Duodenal mucosa (tissue), 2 donors: ENCODE measurements at regions not wholly inside any gene's neighbourhood (a gene's known extent, or its start where the extent isn't known, plus 50 kb on each side); places are given as distances from the start of the nearest gene placed in this dataset.
"Not testable (repeated sequence)": the region's sequence is repeated elsewhere in the genome, so short reads cannot be mapped to it uniquely, and the experiment has no call there.

Source experiments
- H3K27ac ChIP-seq: one replicate; pipeline ENCODE4 v1.7.0; 2013; ENCODE audit warnings: low read depth, low read length
- H3K27me3 ChIP-seq, 2 donors: one replicate each; pipeline ENCODE4 v1.7.0; 2013; ENCODE audit warnings: low read length in 2 of 2, control low read depth in 1 of 2; ENCODE audit not compliant: insufficient read depth in 2 of 2, control insufficient read depth in 1 of 2
- H3K36me3 ChIP-seq, 2 donors: one replicate each; pipeline ENCODE4 v1.7.0; 2013; ENCODE audit warnings: low read length in 2 of 2, control low read depth in 1 of 2; ENCODE audit not compliant: insufficient read depth in 2 of 2, control insufficient read depth in 1 of 2
- H3K4me1 ChIP-seq, 2 donors: one replicate each; pipeline ENCODE4 v1.7.0; 2013; ENCODE audit warnings: low read length in 2 of 2, control low read depth in 1 of 2; ENCODE audit not compliant: insufficient read depth in 2 of 2, control insufficient read depth in 1 of 2
- H3K4me3 ChIP-seq, 2 donors: one replicate each; pipeline ENCODE4 v1.7.0; 2013; ENCODE audit warnings: low read length in 2 of 2, low read depth in 1 of 2
- H3K9ac ChIP-seq, 2 donors: one replicate each; pipeline ENCODE4 v1.7.0; 2013; ENCODE audit warnings: low read length in 2 of 2, low read depth in 1 of 2
- H3K9me3 ChIP-seq, 2 donors: one replicate each; pipeline ENCODE4 v1.7.0; 2013; ENCODE audit warnings: low read length in 2 of 2, control low read depth in 1 of 2; ENCODE audit not compliant: control insufficient read depth in 1 of 2

DNA sequence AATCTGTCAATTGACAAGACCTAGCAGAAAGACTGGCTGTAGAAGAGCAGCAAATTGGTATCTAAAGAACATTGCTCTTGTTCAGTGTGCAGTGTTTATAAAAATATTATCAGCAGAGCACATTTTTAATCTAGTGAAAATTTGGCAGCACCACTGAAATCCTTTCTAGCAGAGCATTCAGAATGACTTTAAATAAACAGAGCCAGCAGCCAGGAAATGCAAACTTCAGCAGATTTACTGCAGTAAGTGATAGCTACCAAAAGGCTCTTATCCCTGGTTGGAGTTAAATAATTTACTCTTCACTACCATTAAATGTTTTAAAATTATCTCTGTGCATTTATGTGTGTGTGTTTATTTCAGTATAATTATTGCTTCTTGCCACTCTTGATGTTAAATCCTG lies 590.9 kb upstream of the CITED2 start:
- H3K36me3 ChIP-seq, result no peaks in the 10 kb centered on the region
- H3K4me1 ChIP-seq, result no peaks in the 10 kb centered on the region
- H3K9me3 ChIP-seq, result no peaks in the 10 kb centered on the region
- no peaks in the 10 kb centered on the region for H3K27me3 ChIP-seq
- H3K4me3 ChIP-seq, result no peak overlapping the region
- H3K9ac ChIP-seq, result no peak overlapping the region
- no peak overlapping the region for H3K27ac ChIP-seq

DNA sequence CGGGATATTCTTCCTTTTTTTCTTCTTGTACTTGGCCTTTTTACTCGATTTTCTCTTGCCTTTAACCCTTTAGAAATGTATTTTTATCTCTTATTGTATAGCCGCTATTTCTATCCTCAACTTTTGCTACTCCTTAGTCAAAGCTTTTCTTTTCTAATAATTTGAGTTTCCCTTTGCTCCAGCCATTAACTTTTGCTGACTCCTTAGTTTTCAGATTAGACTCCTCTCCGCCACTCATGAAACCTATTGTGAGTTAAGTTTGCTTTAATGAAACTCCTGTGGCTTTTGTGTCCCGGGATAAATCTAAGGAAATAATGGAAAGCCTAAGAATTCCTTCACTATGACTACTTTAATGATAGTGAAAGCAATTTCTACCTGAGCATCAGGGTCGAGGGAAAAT lies 590.3 kb upstream of the CITED2 start:
- H3K9me3 ChIP-seq, result no peaks in the 10 kb centered on the region
- no peak overlapping the region for H3K4me3 ChIP-seq
- H3K27me3 ChIP-seq, result no peaks in the 10 kb centered on the region
- no peaks in the 10 kb centered on the region for H3K36me3 ChIP-seq
- no peaks in the 10 kb centered on the region for H3K4me1 ChIP-seq
- no peak overlapping the region for H3K9ac ChIP-seq
- H3K27ac ChIP-seq, result no peak overlapping the region

DNA sequence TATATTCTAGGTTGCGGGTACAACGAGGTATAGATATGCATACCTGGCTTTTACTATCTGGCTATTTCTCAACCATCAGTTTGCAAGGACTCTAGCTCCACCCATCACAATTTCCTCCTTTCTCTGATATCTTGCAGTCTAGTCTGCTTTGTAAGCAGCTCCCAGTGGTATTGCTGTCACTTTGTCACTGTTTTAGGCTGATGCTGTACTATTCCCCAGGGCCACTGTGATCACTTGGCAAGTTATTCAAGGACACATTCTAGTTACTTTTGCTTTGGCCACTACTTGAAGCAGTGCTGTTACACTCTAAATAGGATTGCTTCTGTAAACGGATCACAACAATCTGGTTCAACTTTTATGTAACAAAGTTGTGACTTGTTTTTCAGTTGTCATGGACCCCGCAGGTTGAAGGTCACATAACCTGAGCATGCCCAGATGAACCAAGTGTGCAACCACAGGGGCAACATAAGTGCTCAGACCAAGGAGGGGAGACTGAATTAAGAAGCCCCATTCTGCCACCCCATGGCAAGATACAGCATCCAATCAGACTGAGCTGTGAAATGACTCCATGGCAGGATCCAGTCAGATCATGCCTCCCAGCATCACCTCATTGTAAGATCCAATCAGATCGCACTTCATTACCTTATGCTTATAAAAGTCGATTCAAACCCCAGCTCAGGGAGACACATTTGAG lies 588.4 kb upstream of the CITED2 start:
- Histone ChIP-seq H3K27me3 (no peaks in the 10 kb centered on the region), H3K4me3 (no peak overlapping the region), H3K9ac (no peak overlapping the region), H3K9me3 (no peaks in the 10 kb centered on the region), H3K27ac (no peak overlapping the region), H3K36me3 (no peaks in the 10 kb centered on the region), H3K4me1 (no peaks in the 10 kb centered on the region)

DNA sequence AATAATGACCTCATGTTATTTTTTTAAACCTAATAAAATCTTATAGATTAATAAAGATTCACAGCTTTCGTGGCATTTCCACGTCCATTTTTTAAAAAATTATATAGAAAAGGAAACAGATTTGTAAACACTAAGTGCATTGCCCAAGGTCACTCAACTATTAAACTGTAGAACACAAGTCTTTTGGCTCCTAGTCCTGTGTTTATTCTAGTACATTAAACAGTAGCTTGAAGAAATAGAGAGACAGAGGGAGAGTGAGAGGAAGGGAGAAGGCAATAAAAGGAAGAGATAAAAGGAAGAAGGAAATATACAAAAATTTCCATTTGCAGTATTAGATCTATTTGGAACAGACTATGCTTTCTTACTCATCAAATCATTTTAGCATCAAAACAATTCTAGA lies 586.7 kb upstream of the CITED2 start:
- Histone ChIP-seq H3K9ac (no peak overlapping the region), H3K27me3 (no peaks in the 10 kb centered on the region), H3K4me1 (no peaks in the 10 kb centered on the region), H3K36me3 (no peaks in the 10 kb centered on the region), H3K27ac (no peak overlapping the region), H3K4me3 (no peak overlapping the region), H3K9me3 (no peaks in the 10 kb centered on the region)

DNA sequence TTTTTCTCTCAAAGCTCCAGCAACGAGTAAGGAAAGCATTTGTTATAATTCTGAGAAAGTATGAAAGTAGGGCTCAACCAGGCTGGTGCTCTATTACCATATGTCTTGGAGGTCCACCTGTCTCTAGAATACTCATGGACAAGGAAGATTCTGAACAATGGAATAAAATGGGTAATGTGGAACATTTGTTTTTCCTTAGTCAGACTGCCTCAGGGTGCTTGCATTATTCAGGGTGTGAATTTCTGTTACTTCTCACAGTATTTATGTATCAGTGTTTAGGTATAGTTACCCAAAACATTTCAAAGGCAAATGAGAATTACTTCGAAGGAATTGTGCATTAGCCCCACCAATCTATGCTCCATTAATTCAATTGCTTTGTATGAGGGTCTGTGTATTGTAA lies 586.2 kb upstream of the CITED2 start:
- no peaks in the 10 kb centered on the region for H3K4me1 ChIP-seq
- H3K27ac ChIP-seq, result no peak overlapping the region
- H3K9me3 ChIP-seq, result no peaks in the 10 kb centered on the region
- no peaks in the 10 kb centered on the region for H3K27me3 ChIP-seq
- no peak overlapping the region for H3K9ac ChIP-seq
- H3K36me3 ChIP-seq, result no peaks in the 10 kb centered on the region
- H3K4me3 ChIP-seq, result no peak overlapping the region

DNA sequence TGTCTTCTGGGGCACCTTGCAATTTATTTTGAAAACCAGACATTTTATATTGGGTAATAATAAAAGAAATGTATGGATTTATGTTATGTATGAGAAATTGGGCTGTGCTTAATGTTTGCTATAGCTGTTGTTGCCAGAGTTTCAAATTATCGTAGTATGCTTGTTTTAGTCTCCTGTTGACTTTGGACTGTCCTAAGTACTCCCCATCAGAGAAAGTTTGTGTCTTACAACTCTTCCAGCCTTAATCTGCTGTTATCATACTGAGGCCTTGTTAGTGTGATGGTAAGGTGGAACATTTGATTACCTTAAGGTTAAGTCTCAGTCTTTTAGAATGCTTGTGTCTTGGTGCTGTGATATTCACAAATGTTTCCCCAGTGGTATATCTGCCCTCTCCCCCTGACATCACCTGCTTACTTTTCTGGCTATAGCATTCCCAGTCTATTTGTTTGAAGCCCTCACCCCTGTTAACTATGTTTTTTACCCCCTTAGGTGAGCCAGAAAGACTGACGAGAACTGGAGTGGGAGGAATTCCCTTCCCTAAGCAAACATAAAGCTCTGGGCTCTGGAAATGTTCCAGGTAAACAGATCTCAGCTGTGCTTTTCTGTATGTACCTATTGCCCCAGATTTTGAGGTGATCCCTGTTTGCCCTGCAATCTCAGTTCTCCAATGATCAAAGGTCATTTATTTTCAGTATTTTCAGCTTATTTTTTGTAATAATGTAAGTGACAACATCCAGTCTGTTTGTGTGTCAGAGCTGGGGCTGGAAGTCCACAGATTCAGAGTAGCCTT lies 581.1 kb upstream of the CITED2 start:
- H3K27ac ChIP-seq, result no peak overlapping the region
- H3K27me3 ChIP-seq, result no peaks in the 10 kb centered on the region
- no peak overlapping the region for H3K9ac ChIP-seq
- H3K9me3 ChIP-seq, result no peaks in the 10 kb centered on the region
- no peak overlapping the region for H3K4me3 ChIP-seq
- no peaks in the 10 kb centered on the region for H3K4me1 ChIP-seq
- H3K36me3 ChIP-seq, result no peaks in the 10 kb centered on the region

DNA sequence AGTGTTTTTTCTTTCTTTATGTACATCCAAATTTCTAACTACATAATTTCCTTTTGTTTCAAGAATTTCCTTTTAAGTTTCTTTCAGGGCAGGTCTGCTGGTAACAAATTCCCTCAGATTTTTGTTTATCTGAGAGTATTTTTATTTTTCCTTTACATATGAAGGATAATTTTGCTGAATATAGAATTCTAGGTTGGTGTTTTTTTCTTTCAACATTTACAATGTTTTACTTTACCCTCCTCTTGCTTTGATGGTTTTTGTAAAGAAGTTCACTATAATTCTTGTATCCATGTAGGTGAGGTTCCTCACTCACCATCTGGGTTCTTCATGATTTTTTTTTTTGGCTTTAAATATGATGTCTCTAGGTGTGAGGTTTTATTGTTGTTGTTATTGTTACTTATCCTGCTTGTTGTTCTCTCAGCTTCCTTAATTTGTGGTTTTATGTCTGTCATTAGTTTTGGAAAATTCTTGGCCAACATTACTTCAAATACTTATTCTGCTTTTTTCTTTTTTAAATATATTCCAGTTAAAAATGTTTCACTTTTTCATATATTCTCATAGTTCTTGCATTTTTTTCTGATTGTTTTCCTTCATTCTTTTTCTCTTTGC lies 580.1 kb upstream of the CITED2 start:
- no peak overlapping the region for H3K27ac ChIP-seq
- no peaks in the 10 kb centered on the region for H3K27me3 ChIP-seq
- H3K9me3 ChIP-seq, result peaks cover 0 to 3% of the 10 kb centered on the region in 2 donors
- H3K4me1 ChIP-seq, result no peaks in the 10 kb centered on the region
- H3K4me3 ChIP-seq, result no peak overlapping the region
- no peak overlapping the region for H3K9ac ChIP-seq
- H3K36me3 ChIP-seq, result no peaks in the 10 kb centered on the region

DNA sequence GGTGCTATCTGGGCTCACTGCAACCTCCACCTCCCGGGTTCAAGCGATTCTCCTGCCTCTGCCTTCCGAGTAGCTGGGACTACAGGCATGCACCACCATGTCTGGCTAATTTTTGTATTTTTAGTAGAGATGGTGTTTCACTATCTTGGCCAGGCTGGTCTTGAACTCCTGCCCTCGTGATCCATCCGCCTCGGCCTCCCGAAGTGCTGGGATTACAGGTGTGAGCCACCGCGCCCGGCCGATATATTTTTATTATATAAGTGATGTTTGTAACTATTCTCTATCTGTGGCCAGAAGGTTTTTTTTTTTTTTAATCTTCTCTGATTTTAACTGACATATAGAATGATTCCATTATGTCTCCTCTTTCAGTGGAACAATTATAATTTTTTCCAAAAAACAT lies 579.3 kb upstream of the CITED2 start:
- H3K9me3 ChIP-seq, H3K27ac ChIP-seq, H3K4me3 ChIP-seq, H3K9ac ChIP-seq, H3K36me3 ChIP-seq, H3K27me3 ChIP-seq, H3K4me1 ChIP-seq: not testable (repeated sequence)

DNA sequence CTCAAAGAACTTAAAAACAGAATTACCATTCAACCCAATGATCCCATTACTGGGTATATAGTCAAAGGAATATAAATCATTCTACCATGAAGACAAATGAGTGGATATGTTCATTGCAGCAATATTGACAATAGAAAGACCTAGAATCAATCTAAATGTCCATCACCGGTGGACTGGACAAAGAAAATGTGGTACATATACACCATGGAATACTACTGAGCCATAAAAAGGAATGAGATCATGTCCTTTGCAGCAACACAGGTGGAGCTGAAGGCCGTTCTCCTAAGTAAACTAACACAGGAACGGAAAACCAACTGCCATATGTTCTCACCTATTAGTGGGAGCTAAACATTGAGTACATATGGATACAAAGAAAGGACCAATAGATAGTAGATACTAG lies 576.7 kb upstream of the CITED2 start:
- no peak overlapping the region for H3K27ac ChIP-seq
- H3K36me3 ChIP-seq, result no peaks in the 10 kb centered on the region
- H3K9me3 ChIP-seq, result peaks cover 0 to 5% of the 10 kb centered on the region in 2 donors
- H3K9ac ChIP-seq, result no peak overlapping the region
- H3K4me1 ChIP-seq, result no peaks in the 10 kb centered on the region
- no peaks in the 10 kb centered on the region for H3K27me3 ChIP-seq
- no peak overlapping the region for H3K4me3 ChIP-seq

DNA sequence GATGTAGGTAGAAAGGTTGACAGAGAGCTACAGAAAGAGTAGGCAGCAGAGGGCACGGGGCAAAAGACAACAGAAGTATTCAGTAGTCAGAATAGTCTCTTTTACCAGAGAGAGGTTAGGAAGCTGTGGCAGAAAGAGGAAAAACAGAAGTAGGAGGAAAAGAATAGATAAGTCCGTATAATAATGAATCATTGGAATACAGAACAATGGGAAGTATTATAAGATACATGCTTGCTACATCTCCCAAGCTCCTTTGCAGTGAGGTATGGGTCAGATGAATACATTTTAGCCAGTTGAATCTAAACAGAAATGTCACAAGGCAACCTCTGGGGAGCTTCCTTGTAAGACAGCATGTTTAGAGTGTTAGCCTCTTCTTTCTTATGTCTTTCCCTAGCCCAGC lies 570.5 kb upstream of the CITED2 start:
- no peaks in the 10 kb centered on the region for H3K36me3 ChIP-seq
- peaks cover 0 to 5% of the 10 kb centered on the region in 2 donors for H3K9me3 ChIP-seq
- H3K27ac ChIP-seq, result no peak overlapping the region
- no peak overlapping the region for H3K4me3 ChIP-seq
- peaks cover 0 to 6% of the 10 kb centered on the region in 2 donors for H3K4me1 ChIP-seq
- H3K27me3 ChIP-seq, result no peaks in the 10 kb centered on the region
- H3K9ac ChIP-seq, result no peak overlapping the region
